A673 (cell line): ENCODE measurements at regions not wholly inside any gene's neighbourhood (a gene's known extent, or its start where the extent isn't known, plus 50 kb on each side); places are given as distances from the start of the nearest gene placed in this dataset.
"Not testable (repeated sequence)": the region's sequence is repeated elsewhere in the genome, so short reads cannot be mapped to it uniquely, and the experiment has no call there.

Experiments
- BruUV-seq: library from RNA; stranded (reverse); fragments of 400-500 nt; replicated peaks from 2 replicates; lab custom pipeline; 2021; lab: Mats Ljungman, UMichigan
- CTCF ChIA-PET: fragments of 300-600 bp; sonication (Branson Sonifier 250); formaldehyde crosslinking; loops from one replicate; lab custom pipeline; 2022; ENCODE audit warnings: antibody characterized with exemption; lab: Charles Lee
- POLR2A ChIA-PET: fragments of 300-600 bp; sonication (Branson Sonifier 250); formaldehyde crosslinking; loops from one replicate; lab custom pipeline; 2022; ENCODE audit warnings: antibody characterized with exemption; ENCODE audit not compliant: low non-redundant PET; lab: Charles Lee
- DNase-seq: peaks from one replicate; pipeline ENCODE4 v3.0.0-alpha.2; 2015; ENCODE audit warnings: low spot score
- H3K27ac ChIP-seq: fragments of 200-600 bp; sonication (generic); 2 replicates; pipeline ENCODE4 v1.5.1; 2016; ENCODE audit warnings: mixed run types, low read depth, mild to moderate bottlenecking, mixed read lengths, antibody characterized with exemption, low read length; ENCODE audit not compliant: poor library complexity, severe bottlenecking
- H3K27me3 ChIP-seq: fragments of 200-600 bp; sonication (generic); replicated peaks from 2 replicates; pipeline ENCODE4 v1.6.1; 2017; ENCODE audit warnings: mixed run types, low read depth, mild to moderate bottlenecking, mixed read lengths, antibody characterized with exemption, low read length; ENCODE audit not compliant: insufficient read depth, poor library complexity
- H3K36me3 ChIP-seq: fragments of 200-600 bp; sonication (generic); 2 replicates; pipeline ENCODE4 v1.6.1; 2016; ENCODE audit warnings: mixed run types, mild to moderate bottlenecking, mixed read lengths, antibody characterized with exemption, low read length; ENCODE audit not compliant: insufficient read depth, poor library complexity, severe bottlenecking
- H3K4me1 ChIP-seq: fragments of 200-600 bp; sonication (generic); 2 replicates; pipeline ENCODE4 v1.6.1; 2017; ENCODE audit warnings: mixed run types, mild to moderate bottlenecking, mixed read lengths, antibody characterized with exemption, low read length; ENCODE audit not compliant: insufficient read depth, poor library complexity, severe bottlenecking
- H3K4me3 ChIP-seq: fragments of 200-600 bp; sonication (generic); 2 replicates; pipeline ENCODE4 v1.5.1; 2016; ENCODE audit warnings: low read depth, mixed run types, mild to moderate bottlenecking, mixed read lengths, low read length; ENCODE audit not compliant: poor library complexity, severe bottlenecking
- H3K9me3 ChIP-seq: fragments of 200-600 bp; sonication (generic); 2 replicates; pipeline ENCODE4 v1.6.1; 2016; ENCODE audit warnings: mixed run types, low read depth, mild to moderate bottlenecking, mixed read lengths, antibody characterized with exemption, low read length; ENCODE audit not compliant: poor library complexity, severe bottlenecking
- EZH2 ChIP-seq: fragments of 200-600 bp; sonication (generic); IDR thresholded peaks from 2 replicates; pipeline ENCODE4 v1.6.1; 2017; ENCODE audit warnings: borderline replicate concordance, low read depth, mild to moderate bottlenecking, mixed read lengths, antibody characterized with exemption, low read length; ENCODE audit not compliant: poor library complexity, severe bottlenecking
- intact Hi-C: fragments of 100-400 bp; cut with micrococcal nuclease; formaldehyde crosslinking; loops from one replicate; pipeline ENCODE4 v1.10.0; 2022; ENCODE audit not compliant: unreplicated experiment
- TF ChIP-seq, protein P1 (sequence below): fragments of 300-800, 200-600 bp; sonication (generic); conservative IDR thresholded peaks from 2 replicates; pipeline ENCODE4 v1.5.1; 2017; ENCODE audit warnings: low read depth, mild to moderate bottlenecking, antibody characterized with exemption, low read length, moderate library complexity, mixed read lengths

DNA sequence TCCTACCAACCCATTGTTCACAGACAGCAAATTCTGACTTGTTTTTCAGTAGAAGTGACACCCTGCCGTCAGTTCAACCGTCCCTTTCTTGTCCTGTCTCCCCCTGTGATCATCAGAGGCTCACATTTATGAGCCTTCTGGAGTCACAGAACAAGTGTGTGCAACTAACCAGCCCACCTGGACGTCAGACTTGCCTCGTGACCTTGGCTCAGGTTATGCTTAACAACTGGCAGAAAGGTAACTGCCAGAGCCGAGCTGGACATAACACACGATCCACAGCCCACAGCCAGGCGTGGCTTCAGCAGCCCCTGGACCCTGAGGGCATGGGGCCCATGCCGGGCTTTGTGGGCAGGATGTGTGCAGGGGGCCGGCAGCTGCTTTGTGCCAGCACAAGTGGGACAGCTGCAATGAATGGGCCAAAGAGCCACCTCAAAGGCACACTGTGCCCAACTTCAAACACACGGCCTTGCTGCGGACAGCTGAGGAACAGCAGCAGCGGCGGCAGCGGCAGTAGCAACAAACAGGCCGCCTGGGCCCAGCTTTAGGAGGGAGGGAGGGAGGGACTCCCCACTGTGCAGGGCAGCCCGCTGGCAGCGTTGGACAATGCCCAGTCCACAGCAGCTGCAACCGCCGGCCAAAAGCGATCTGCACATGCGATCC is 103.9 kb downstream of the ZBTB18 start:
- H3K4me1 ChIP-seq = no peaks in the 10 kb centered on the region
- no peak overlapping the region for H3K4me3 ChIP-seq
- POLR2A ChIA-PET = no interaction called here
- DNase-seq = no peak
- BruUV-seq = no TSS peak
- no peaks in the 10 kb centered on the region for H3K9me3 ChIP-seq
- intact Hi-C loops = no loop called here
- CTCF ChIA-PET = no interaction called here
- TF ChIP-seq, protein P1, sequence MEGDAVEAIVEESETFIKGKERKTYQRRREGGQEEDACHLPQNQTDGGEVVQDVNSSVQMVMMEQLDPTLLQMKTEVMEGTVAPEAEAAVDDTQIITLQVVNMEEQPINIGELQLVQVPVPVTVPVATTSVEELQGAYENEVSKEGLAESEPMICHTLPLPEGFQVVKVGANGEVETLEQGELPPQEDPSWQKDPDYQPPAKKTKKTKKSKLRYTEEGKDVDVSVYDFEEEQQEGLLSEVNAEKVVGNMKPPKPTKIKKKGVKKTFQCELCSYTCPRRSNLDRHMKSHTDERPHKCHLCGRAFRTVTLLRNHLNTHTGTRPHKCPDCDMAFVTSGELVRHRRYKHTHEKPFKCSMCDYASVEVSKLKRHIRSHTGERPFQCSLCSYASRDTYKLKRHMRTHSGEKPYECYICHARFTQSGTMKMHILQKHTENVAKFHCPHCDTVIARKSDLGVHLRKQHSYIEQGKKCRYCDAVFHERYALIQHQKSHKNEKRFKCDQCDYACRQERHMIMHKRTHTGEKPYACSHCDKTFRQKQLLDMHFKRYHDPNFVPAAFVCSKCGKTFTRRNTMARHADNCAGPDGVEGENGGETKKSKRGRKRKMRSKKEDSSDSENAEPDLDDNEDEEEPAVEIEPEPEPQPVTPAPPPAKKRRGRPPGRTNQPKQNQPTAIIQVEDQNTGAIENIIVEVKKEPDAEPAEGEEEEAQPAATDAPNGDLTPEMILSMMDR = no peak
- no peak for TF ChIP-seq EZH2
- no peak overlapping the region for H3K27ac ChIP-seq
- no peaks in the 10 kb centered on the region for H3K27me3 ChIP-seq
- H3K36me3 ChIP-seq = no peaks in the 10 kb centered on the region

DNA sequence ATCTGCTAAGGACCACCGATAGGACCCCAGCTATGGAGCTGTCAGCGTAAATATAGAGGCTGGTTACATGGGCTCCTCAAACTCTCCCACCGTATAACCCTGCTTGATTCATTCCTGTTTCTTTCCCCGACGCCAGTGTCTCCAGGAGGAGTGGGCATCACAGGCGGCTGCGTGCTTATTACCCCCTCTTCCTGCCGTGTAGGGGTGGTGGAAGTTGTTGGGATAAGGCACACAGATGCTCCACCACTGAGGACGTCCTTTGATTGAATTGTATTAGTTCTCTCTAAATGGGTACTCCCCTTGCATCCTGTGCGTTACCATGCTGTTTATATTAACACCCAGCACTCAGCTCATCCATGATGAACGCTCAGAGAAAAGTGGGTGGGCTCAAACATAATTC is 104.6 kb downstream of the ZBTB18 start:
- TF ChIP-seq, protein P1 = no peak
- TF ChIP-seq EZH2 = no peak
- H3K4me3 ChIP-seq = no peak overlapping the region
- H3K9me3 ChIP-seq = no peaks in the 10 kb centered on the region
- no peaks in the 10 kb centered on the region for H3K36me3 ChIP-seq
- no peak for DNase-seq
- no peak overlapping the region for H3K27ac ChIP-seq
- no peaks in the 10 kb centered on the region for H3K4me1 ChIP-seq
- BruUV-seq = no TSS peak
- ChIA-PET CTCF (no interaction called here), POLR2A (no interaction called here)
- no peaks in the 10 kb centered on the region for H3K27me3 ChIP-seq
- intact Hi-C loops = no loop called here

DNA sequence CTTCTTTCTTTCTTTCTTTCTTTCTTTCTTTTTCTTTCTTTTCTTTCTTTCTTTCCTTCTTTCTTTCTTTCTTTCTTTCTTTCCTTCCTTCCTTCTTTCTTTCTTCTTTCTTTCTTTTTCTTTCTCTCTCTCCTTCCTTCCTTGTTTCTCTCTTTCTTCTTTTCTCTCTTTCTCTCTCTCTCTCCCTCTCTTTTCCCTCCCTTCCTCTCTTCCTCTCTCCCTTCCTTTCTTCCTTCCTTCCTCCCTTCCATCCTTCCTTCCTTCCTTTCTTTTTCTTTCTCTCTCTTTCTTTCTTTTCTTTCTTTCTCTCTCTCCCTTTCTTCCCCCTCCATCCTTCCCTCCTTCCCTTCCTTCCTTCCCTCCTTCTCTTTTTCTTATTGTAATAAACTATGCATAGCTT is 105.5 kb downstream of the ZBTB18 start:
- BruUV-seq, H3K9me3 ChIP-seq, POLR2A ChIA-PET, H3K27me3 ChIP-seq, H3K36me3 ChIP-seq, H3K27ac ChIP-seq, DNase-seq, intact Hi-C loops, H3K4me3 ChIP-seq, CTCF ChIA-PET, H3K4me1 ChIP-seq: not testable (repeated sequence)
